Endodermal cell (in vitro differentiated cells): ENCODE measurements at regions not wholly inside any gene's neighbourhood (a gene's known extent, or its start where the extent isn't known, plus 50 kb on each side); places are given as distances from the start of the nearest gene placed in this dataset.

Experiments
- DNase-seq: peaks from one replicate; pipeline ENCODE4 v3.0.0-alpha.2; 2017
- H3K27ac ChIP-seq: 2 replicates; pipeline ENCODE4 v1.5.1; 2013; ENCODE audit warnings: mild to moderate bottlenecking, low read depth, low read length, moderate library complexity
- H3K27me3 ChIP-seq: 2 replicates; pipeline ENCODE4 v1.6.1; 2013; ENCODE audit warnings: mild to moderate bottlenecking, low read length, moderate library complexity; ENCODE audit not compliant: insufficient read depth, control insufficient read depth, poor library complexity, severe bottlenecking
- H3K36me3 ChIP-seq: 2 replicates; pipeline ENCODE4 v1.7.0; 2013; ENCODE audit warnings: mild to moderate bottlenecking, low read length, moderate library complexity; ENCODE audit not compliant: control insufficient read depth, insufficient read depth
- H3K4me1 ChIP-seq: one replicate; pipeline ENCODE4 v1.7.0; 2013; ENCODE audit warnings: low read length; ENCODE audit not compliant: control insufficient read depth, insufficient read depth
- H3K4me3 ChIP-seq: 2 replicates; pipeline ENCODE4 v1.5.1; 2013; ENCODE audit warnings: mild to moderate bottlenecking, low read length, moderate library complexity
- H3K9ac ChIP-seq: 2 replicates; pipeline ENCODE4 v1.6.1; 2013; ENCODE audit warnings: mild to moderate bottlenecking, low read length, moderate library complexity; ENCODE audit not compliant: poor library complexity, severe bottlenecking; ENCODE audit errors: extremely low read depth
- H3K9me3 ChIP-seq: 2 replicates; pipeline ENCODE4 v1.6.1; 2013; ENCODE audit warnings: mild to moderate bottlenecking, low read length, moderate library complexity; ENCODE audit not compliant: control insufficient read depth
- H3K27ac Mint-ChIP-seq: 2 replicates; pipeline ENCODE4 v1.8.0; 2020; ENCODE audit warnings: mixed read lengths
- H3K27me3 Mint-ChIP-seq: 2 replicates; pipeline ENCODE4 v1.8.0; 2021; ENCODE audit warnings: mild to moderate bottlenecking, mixed read lengths; ENCODE audit not compliant: insufficient read depth
- H3K36me3 Mint-ChIP-seq: 2 replicates; pipeline ENCODE4 v1.8.0; 2020; ENCODE audit warnings: low read depth, mixed read lengths
- H3K4me1 Mint-ChIP-seq: 2 replicates; pipeline ENCODE4 v1.8.0; 2020; ENCODE audit warnings: mixed read lengths
- H3K4me3 Mint-ChIP-seq: 2 replicates; pipeline ENCODE4 v1.8.0; 2020; ENCODE audit warnings: mild to moderate bottlenecking, moderate library complexity, mixed read lengths
- H3K9me3 Mint-ChIP-seq: 2 replicates; pipeline ENCODE4 v1.8.0; 2020; ENCODE audit warnings: mild to moderate bottlenecking, mixed read lengths
- WGBS, 2 experiments: methylation state at CpG; one replicate each; pipeline versions ENCODE4 v1.1.5 to v1.1.7; 2013; ENCODE audit warnings: missing lambda C conversion rate in 2 of 2, mixed read lengths in 1 of 2; ENCODE audit not compliant: insufficient coverage in 1 of 2, insufficient read length in 1 of 2; 5-methylcytosine and 5-hydroxymethylcytosine counted together
- TF ChIP-seq, protein P1 (sequence below): fragments of 200-600 bp; sonication (generic); conservative IDR thresholded peaks from 2 replicates; pipeline ENCODE4 v1.5.0; 2021; ENCODE audit warnings: antibody characterized with exemption, mild to moderate bottlenecking

DNA sequence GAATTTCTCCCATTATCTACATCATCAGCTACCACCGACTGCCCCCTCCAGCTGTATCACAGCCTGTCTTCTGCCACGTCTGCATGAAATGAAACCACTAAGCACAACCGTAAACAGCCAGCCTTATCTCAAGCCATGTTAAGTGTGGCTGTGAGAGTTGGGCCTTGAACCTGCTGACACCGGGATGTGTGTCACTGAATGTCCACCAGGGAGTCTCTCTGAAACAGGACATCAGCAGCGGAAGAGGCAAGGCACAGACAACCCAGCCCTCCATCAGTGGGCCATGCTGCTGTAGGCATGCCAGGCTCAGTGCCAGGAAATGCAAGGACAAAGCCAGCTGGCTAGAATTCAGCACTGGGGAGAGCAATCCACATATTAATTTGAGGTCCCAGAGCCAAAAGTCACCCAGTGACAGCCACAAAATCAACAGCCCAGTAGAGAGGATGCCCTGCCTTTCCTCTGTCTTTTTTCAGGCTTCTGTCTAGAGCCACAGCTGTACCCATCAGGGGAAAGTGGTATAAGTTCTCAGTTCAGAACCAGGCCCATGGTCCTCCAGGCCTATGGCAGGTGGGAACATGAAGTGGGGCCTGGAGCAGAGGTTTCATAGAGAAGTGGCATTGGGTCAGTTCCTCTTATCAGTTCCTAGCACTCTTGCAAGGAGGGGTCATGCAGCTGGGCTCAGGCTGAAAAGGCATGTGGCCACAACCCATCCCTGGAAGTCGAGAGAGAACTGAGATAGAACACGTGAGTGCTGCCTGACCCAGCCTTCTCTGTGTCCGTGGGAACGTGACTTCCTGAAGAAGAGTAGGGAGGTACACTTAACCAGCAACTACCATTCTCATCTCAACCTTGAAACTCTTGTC, 199.4 kb downstream of the ESM1 start:
- peak; percentile 70 for DNase-seq
- Histone ChIP-seq H3K27ac (no peak overlapping the region), H3K4me1 (no peaks in the 10 kb centered on the region), H3K4me3 (no peak overlapping the region), H3K9ac (no peak overlapping the region), H3K9me3 (peaks cover 11% of the 10 kb centered on the region), H3K36me3 (no peaks in the 10 kb centered on the region), H3K27me3 (no peaks in the 10 kb centered on the region)
- Mint-ChIP-seq H3K9me3 (peaks cover 19% of the 10 kb centered on the region), H3K4me1 (peaks cover 5% of the 10 kb centered on the region), H3K27ac (no peak overlapping the region), H3K4me3 (no peak overlapping the region), H3K36me3 (no peaks in the 10 kb centered on the region), H3K27me3 (peaks cover 9% of the 10 kb centered on the region)
- WGBS, 2 experiments, result 69 to 83% methylated on average over 5 to 8 of the region's 9 CpGs
- TF ChIP-seq, protein P1, sequence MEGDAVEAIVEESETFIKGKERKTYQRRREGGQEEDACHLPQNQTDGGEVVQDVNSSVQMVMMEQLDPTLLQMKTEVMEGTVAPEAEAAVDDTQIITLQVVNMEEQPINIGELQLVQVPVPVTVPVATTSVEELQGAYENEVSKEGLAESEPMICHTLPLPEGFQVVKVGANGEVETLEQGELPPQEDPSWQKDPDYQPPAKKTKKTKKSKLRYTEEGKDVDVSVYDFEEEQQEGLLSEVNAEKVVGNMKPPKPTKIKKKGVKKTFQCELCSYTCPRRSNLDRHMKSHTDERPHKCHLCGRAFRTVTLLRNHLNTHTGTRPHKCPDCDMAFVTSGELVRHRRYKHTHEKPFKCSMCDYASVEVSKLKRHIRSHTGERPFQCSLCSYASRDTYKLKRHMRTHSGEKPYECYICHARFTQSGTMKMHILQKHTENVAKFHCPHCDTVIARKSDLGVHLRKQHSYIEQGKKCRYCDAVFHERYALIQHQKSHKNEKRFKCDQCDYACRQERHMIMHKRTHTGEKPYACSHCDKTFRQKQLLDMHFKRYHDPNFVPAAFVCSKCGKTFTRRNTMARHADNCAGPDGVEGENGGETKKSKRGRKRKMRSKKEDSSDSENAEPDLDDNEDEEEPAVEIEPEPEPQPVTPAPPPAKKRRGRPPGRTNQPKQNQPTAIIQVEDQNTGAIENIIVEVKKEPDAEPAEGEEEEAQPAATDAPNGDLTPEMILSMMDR, result peak; percentile 66

DNA sequence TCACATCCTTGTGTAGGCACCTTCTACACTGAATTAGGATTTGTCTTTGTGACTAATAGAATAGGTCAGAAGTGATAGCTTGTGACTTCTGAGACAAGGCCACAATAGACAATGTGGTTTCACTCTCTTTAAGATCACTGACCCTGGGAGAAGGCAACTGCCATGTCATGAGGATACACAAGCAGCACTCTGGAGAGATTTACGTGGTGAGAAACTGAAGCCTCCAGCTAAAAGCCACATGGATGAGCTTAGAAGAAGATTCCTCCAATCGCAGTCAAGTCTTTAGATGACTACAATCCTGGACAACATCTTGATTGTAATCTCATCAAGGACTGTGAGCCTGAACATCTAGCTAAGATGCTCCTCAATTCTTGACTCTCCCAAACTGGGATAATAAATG, 206.6 kb downstream of the ESM1 start:
- DNase-seq, result no peak
- Histone ChIP-seq H3K27ac (no peak overlapping the region), H3K36me3 (no peaks in the 10 kb centered on the region), H3K9me3 (peaks cover 11% of the 10 kb centered on the region), H3K4me3 (no peak overlapping the region), H3K27me3 (no peaks in the 10 kb centered on the region), H3K4me1 (peaks cover 9% of the 10 kb centered on the region), H3K9ac (no peak overlapping the region)
- H3K27ac Mint-ChIP-seq, result no peak overlapping the region
- H3K4me3 Mint-ChIP-seq, result no peak overlapping the region
- peaks cover 14% of the 10 kb centered on the region for H3K4me1 Mint-ChIP-seq
- TF ChIP-seq, protein P1, result no peak
- 89 to 95% methylated on average over 2 of the region's 2 CpGs for WGBS, 2 experiments
- H3K27me3 Mint-ChIP-seq, result peaks cover 8% of the 10 kb centered on the region
- no peaks in the 10 kb centered on the region for H3K36me3 Mint-ChIP-seq
- peaks cover 11% of the 10 kb centered on the region for H3K9me3 Mint-ChIP-seq

DNA sequence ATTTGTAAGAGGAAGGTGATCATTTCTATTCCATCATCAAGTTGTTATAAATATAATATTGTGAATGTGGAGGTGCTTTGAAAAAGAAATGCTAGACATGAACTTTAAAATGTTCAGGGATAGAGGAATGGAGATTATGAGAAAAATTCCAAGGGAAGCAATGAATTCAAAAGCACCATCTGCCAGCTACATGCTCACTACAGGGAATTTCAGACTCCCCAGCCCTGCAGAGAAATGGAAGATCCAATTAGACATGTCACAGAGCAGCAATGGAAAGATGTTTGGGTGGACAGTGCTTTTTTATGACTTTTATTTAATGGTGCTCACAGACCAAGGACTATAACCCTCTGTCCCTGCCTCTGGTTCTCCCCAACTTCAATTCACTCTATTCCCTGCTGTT, 209.7 kb downstream of the ESM1 start:
- no peak overlapping the region for H3K4me3 ChIP-seq
- H3K27ac ChIP-seq, result no peak overlapping the region
- Mint-ChIP-seq H3K27me3 (no peaks in the 10 kb centered on the region), H3K27ac (no peak overlapping the region), H3K36me3 (no peaks in the 10 kb centered on the region), H3K4me3 (no peak overlapping the region), H3K9me3 (no peaks in the 10 kb centered on the region), H3K4me1 (peaks cover 14% of the 10 kb centered on the region)
- no peaks in the 10 kb centered on the region for H3K36me3 ChIP-seq
- TF ChIP-seq, protein P1, result no peak
- H3K4me1 ChIP-seq, result peaks cover 9% of the 10 kb centered on the region
- H3K9ac ChIP-seq, result no peak overlapping the region
- no peaks in the 10 kb centered on the region for H3K9me3 ChIP-seq
- no peaks in the 10 kb centered on the region for H3K27me3 ChIP-seq
- DNase-seq, result no peak
